GM12873 (cell line): ENCODE measurements at regions not wholly inside any gene's neighbourhood (a gene's known extent, or its start where the extent isn't known, plus 50 kb on each side); places are given as distances from the start of the nearest gene placed in this dataset.

Experiments used
- TF ChIP-seq, protein P1 (sequence below): IDR thresholded peaks from 2 replicates; pipeline ENCODE4 v1.5.1; 2012; ENCODE audit warnings: low read depth, mild to moderate bottlenecking, moderate library complexity, low read length, control low read depth; ENCODE audit not compliant: insufficient read depth; ENCODE audit errors: missing control alignments

DNA sequence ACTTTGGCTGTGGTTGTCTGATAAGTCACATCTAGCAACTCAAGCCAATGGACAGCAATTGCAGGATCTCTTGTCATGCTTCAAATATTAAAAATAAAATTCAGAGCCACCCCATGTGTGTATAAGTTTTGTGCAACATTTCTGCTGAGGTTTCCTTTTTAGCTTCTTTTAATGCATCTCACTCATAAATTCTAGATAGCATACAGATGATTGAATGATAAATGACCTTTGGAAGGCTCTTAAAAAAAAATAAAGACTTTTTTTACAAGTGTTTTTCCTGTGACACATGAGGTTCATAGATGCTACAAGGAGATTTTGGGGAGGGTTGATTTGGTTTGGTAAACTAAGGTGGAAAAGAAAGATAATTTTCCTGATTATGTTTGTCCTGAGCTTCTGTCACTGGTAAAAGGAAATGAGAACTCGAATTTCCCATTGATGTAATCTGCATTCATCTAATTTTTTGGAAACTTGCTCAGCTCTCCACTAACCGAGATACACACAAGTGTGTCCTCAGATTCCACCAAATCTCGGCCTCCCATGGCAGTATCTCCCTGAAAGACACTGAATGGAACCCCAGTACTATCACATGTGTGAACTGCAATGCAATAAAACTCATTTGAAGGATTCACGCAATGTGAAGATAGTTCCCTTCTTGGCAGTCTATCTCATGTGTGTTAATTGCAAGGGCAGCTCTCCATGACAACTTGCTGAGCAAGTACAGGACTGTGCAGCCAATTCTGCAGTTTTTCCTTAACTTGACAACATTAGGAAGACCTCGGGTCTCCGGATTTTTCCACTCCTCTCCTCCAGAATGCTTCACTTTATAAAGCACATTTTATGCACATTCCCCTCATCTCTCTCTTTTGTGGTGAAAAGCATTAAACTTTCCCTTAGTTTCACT, 185.4 kb upstream of the PFKP start:
- TF ChIP-seq, protein P1, sequence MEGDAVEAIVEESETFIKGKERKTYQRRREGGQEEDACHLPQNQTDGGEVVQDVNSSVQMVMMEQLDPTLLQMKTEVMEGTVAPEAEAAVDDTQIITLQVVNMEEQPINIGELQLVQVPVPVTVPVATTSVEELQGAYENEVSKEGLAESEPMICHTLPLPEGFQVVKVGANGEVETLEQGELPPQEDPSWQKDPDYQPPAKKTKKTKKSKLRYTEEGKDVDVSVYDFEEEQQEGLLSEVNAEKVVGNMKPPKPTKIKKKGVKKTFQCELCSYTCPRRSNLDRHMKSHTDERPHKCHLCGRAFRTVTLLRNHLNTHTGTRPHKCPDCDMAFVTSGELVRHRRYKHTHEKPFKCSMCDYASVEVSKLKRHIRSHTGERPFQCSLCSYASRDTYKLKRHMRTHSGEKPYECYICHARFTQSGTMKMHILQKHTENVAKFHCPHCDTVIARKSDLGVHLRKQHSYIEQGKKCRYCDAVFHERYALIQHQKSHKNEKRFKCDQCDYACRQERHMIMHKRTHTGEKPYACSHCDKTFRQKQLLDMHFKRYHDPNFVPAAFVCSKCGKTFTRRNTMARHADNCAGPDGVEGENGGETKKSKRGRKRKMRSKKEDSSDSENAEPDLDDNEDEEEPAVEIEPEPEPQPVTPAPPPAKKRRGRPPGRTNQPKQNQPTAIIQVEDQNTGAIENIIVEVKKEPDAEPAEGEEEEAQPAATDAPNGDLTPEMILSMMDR, result no peak

DNA sequence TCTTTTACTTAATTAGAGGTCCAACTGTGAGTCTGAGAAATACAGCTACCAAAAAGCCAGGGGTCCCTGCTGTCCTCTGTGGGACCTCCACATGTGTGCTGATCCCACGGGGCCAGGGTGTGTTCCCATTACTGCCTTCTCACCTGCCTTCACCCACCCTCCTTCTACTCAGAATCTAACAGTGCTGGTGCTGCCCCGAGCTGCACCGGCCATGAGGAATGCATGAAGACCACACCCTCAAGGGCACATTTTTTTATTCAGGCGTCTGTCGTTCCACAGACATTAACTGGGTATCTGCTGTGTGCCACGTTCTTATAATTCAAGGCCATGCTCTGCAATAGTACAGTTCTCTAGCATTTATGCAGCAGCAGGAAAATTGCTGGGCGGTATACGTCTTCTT, 188.5 kb upstream of the PFKP start:
- TF ChIP-seq, protein P1, result no peak

DNA sequence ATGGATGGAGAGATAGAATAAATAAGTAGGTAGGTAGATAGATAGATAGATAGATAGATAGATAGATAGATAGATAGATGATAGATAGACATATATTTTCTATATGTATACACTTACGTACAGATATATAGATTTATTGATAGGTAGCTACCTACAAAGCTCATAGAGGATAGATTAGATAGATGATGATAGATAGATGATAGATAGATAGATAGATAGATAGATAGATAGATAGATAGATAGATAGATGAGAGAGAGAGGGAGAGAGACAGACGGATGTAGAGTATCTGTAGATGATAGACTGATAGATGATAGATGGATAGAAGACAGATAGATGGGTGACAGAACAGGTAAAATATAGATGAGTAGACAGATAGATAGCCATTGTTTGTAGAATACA, 191.3 kb upstream of the PFKP start:
- TF ChIP-seq, protein P1, result no peak

DNA sequence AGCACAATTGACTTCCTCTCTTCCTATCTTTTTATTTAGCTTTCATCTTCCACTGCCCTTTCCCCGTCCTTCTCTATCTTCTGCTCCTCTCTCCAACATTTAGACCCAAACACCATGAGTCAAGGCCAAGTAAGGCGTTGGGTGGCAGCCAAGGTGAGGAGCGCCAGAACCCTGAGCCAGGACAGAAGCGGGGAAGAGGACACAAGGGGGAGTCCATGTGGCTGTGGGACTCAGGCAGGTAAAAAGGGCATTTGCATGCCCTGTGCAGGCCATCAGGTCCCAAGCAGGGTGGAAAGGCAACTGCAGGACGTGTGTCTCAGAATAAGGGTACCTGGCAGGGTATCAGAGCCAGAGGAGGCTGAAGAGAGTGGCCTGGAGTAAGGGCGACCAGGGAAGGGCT, 192.4 kb upstream of the PFKP start:
- TF ChIP-seq, protein P1, result no peak

DNA sequence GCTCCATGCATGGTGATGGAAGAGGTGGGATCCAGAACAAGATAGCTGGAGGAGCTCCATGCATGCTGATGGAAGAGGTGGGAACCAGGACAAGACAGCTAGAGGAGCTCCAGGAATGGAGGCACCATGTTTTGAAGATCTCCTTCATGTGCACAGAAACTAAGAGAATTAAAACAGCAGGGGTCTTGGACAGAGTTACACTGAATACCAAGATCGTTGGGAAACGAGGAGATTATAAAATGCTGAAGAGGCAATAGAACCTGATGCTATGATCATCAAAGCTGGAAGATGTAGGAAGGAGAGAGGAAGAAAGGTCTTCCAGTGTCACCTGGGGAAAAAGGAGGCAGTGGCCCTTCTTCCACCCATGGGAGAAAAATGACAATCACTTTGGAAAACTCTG, 193.6 kb upstream of the PFKP start:
- TF ChIP-seq, protein P1, result no peak

DNA sequence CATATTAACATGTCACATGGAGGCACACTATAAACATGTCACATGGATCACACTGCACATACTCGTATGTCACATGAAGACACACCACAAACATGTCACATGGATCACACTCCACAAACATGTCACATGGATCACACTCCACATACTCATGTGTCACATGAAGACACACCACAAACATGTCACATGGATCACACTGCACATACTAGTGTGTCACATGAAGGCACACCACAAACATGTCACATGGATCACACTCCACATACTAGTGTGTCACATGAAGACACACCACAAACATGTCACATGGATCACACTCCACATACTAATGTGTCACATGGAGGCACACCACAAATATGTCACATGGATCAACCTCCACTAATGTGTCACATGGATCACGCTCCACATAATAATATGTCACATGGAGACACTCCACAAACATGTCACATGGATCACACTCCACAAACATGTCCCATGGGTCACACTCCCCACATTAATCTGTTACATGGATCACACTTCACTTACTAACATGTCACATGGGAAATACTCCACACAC, 195.6 kb upstream of the PFKP start:
- TF ChIP-seq, protein P1, result no peak

DNA sequence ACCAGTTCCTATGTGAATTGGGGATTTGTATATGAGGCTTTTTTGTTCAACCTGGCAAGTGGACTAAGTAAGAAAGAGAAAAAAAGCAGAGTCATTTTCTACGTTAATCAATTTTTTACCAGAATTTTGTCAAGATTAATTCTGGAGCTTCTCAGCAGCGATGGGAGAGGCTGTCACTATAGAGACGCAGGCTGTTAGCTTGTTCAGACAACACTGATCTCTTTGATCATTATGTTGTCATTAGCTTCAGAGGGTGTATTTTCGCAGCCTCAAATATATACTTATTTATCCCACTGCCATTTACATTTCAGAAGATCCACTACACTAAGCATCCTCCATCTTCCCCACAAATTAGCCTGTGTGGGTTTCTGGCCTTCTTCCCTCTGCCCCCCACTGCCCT, 196.7 kb upstream of the PFKP start:
- TF ChIP-seq, protein P1, result no peak
